Cardiac fibroblast (primary cell): ENCODE measurements at regions not wholly inside any gene's neighbourhood (a gene's known extent, or its start where the extent isn't known, plus 50 kb on each side); places are given as distances from the start of the nearest gene placed in this dataset.

ENCODE experiments used
- DNase-seq, 2 donors: peaks; one replicate each; pipeline versions ENCODE4 v3.0.0 to v3.0.0-alpha.2; 2010; ENCODE audit warnings: low read depth in 2 of 2
- H3K4me3 ChIP-seq, 2 donors: replicated peaks in 1 of 2; 1 replicate in 1 of 2; 2 replicates in 1 of 2; pipeline ENCODE4 v1.5.1; 2011; ENCODE audit warnings: low read depth in 2 of 2, low read length in 2 of 2, mild to moderate bottlenecking in 2 of 2, moderate library complexity in 1 of 2
- TF ChIP-seq, protein P1 (sequence below): IDR thresholded peaks from one replicate; pipeline ENCODE4 v1.5.1; 2011; ENCODE audit warnings: low read depth, mild to moderate bottlenecking, low read length, inconsistent platforms

DNA sequence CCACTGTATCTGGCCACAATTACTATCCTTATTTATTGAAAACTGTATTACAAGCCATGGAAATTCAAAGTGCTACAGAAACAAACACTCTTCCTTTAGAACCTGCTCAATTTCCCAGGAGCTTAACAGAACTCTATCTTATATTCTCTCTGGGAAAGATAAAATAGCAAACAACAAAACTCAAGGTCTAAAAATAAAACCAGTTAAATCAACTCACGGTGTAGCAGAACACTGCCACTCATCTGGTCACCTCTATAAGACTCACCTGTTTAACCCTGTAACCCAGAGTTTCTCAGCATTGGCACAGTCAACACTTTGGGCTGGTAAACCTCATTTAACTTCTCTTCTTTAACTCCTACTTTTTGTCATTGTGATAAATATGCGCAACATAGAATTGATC lies 348.9 kb downstream of the DCHS2 start:
- TF ChIP-seq, protein P1, sequence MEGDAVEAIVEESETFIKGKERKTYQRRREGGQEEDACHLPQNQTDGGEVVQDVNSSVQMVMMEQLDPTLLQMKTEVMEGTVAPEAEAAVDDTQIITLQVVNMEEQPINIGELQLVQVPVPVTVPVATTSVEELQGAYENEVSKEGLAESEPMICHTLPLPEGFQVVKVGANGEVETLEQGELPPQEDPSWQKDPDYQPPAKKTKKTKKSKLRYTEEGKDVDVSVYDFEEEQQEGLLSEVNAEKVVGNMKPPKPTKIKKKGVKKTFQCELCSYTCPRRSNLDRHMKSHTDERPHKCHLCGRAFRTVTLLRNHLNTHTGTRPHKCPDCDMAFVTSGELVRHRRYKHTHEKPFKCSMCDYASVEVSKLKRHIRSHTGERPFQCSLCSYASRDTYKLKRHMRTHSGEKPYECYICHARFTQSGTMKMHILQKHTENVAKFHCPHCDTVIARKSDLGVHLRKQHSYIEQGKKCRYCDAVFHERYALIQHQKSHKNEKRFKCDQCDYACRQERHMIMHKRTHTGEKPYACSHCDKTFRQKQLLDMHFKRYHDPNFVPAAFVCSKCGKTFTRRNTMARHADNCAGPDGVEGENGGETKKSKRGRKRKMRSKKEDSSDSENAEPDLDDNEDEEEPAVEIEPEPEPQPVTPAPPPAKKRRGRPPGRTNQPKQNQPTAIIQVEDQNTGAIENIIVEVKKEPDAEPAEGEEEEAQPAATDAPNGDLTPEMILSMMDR, result no peak
- H3K4me3 ChIP-seq, result no peak overlapping the region
- DNase-seq, result no peak

DNA sequence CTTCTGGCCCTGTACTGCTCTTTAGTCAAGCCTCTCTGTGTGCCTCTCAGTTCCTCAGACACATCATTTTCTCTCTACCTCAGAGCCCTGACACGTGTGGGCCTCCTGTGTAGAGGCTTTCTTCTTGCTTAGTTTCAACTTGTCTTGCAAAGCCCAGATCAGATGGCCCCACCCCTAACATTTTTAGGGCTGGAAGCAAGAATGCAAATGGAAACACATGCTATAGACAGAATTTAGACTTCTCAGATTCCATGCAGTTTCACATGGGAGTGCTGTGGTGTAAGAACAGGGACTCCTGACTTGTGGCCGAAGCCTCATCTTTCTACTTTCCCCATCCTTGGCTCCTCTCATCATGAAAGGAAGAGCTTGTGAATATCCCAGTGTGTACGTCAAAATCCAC lies 350.7 kb downstream of the DCHS2 start:
- no peak for DNase-seq
- TF ChIP-seq, protein P1, result no peak
- H3K4me3 ChIP-seq, result no peak overlapping the region

DNA sequence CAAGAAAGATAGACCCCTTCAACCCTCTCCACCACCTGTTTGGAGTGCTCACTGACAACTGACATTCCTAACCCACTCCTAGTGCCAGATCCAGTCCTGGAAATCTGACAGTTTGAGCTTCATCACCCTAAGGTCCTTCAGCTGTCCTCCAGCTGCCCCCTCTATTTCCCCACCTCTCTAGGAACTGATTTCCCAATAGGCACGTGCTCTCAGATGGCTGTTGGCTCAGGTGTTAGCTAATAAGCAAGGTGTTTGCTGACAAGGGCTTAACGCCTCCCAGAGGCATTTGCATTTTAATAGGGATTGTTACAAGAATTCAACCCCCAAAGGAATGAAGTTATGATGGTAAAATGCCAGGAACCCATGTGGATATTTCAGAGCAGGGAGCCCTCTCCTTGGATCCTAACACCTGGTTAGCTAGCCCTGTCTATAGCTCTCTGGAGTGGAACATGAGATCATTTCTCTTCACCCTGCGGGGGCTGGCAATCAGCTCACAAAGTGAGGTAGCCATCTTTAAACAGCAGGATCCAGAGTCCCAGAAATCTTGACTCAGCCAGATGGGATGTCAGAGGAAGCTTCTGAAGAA lies 348.5 kb upstream of the SFRP2 start:
- no peak for DNase-seq
- TF ChIP-seq, protein P1, result no peak
- H3K4me3 ChIP-seq, result no peak overlapping the region

DNA sequence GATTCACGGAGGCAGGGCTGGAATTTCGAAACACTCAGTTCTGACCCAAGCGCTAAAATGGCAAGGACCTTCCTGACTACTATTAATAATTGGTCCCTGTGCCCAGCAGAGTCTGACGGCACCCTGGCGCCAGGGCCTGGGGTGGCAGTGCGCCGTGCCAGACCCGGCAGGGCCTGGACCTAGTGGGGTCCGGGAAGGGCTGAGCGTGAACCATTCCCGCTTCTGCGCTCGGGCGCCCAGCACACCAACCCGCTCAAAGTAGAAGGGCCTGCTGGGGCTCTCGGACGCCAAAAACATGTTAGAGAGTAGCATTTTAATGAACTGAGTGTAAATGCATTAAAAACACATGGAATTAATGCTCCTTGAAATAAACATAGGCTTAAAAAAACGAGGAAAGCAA lies 346.7 kb upstream of the SFRP2 start:
- TF ChIP-seq, protein P1, result no peak
- no peak for DNase-seq
- H3K4me3 ChIP-seq, result no peak overlapping the region

DNA sequence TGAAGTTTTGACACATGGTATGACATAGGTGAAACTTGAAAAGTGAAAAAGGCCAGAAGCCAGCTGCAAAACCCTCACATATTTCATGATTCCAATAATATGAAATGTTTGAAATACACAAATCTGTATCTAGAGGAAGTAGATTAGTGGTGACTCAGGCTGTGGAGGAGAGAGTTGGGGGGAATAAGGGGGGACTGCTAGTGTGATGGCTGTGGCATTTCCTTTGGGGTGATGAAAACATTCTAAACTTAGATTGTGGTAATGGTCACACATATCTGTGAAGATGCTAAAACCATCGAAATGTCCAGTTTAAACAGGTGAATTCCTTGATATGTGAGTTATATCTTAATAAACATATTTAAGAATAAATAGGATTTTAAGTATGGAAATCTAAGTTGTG lies 343.5 kb upstream of the SFRP2 start:
- TF ChIP-seq, protein P1, result no peak
- no peak overlapping the region for H3K4me3 ChIP-seq
- DNase-seq, result peak in 1 of 2 donors; percentile 18

DNA sequence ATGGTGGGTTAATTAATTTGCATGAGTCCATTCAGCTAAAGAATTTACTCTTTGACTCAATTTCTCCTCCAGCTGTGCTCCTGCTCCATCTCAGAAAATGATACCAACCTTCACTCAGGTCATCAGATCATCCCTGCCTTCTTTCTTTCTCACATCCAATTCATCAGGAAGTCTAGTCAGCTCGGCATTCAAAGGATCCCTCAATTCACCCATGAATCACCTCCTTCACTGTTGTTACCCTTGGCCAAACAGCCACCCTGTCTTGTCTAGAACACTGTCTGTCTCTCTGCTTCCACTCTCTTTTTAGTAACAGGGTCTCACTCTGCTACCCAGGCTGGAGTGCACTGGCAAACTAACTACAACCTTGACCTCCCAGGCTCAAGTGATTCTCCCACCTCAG lies 337.4 kb upstream of the SFRP2 start:
- TF ChIP-seq, protein P1, result no peak
- DNase-seq, result peak in 1 of 2 donors; percentile 65
- H3K4me3 ChIP-seq, result no peak overlapping the region

DNA sequence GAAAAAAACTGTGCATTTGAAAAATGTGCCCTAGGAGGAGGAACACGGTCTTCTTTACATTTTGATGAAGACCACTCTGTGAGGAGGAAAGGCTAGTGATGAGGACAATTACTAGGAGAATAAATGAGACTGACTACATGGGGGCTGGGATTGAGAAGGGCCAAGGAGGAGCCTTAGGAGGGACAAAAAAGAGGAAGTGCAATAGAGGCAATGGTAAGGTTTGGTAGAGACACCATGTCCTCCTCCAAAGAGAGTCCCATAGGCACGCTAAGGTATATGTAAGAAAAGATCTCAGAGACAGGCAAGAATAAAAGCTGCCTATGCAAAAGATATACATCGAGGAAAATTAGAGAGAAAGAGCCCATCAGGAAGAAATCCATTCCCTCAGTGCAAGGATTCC lies 336.5 kb upstream of the SFRP2 start:
- TF ChIP-seq, protein P1, result no peak
- no peak for DNase-seq
- H3K4me3 ChIP-seq, result no peak overlapping the region
